HG03575 (cell line): ENCODE measurements at regions not wholly inside any gene's neighbourhood (a gene's known extent, or its start where the extent isn't known, plus 50 kb on each side); places are given as distances from the start of the nearest gene placed in this dataset.
A peak's percentile ranks its signal among the peaks of the same experiment; 100 is the strongest.
"Not testable (repeated sequence)": the region's sequence is repeated elsewhere in the genome, so short reads cannot be mapped to it uniquely, and the experiment has no call there.

ENCODE experiments used
- ATAC-seq: cut with Tn5 transposase; IDR thresholded peaks from one replicate; pipeline ENCODE4 v1.9.1; 2021; ENCODE audit not compliant: unreplicated experiment, insufficient number of reproducible peaks, low FRiP score; ENCODE audit errors: extremely low read depth

DNA sequence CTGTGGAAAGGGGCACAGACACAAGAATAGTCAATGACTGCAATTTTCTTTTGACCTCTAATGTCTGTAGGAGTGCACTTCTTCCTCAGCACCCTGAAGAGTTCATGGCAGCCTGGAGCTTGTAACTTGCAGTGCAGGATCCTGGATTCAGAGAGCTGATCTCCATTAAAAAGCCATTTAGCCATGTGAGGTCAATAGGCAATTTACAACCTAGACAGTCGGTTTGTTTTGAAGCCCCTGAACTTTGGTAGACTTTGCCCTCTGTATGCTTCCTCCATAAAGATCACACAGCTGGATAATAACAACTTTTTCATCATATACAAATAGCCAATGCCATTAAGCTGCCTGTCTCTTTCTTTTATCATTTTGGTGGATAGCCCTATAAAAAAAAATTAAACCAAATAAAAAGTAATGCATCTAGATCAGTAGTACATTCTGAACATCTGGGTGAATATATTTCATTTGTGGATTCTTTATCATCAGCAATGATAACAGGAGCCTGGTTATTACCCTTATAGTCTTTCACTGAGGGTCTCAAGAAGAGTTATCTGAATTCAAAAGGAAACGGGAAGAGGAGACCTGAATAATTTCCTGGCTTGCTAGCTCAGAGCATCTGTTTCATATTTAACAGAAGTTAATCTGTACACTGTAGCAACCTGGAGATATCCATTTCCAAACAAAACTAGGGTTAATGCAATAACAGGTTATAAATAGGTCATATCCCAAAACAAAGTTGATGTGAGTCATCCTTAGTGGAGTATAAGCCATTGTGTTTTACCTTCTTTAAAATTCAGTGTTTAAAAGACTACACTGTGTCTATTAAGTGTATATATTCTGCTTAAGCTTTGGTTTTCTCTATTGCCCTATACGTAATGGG lies 193.8 kb upstream of the ACTBL2 start:
- no peak for ATAC-seq

DNA sequence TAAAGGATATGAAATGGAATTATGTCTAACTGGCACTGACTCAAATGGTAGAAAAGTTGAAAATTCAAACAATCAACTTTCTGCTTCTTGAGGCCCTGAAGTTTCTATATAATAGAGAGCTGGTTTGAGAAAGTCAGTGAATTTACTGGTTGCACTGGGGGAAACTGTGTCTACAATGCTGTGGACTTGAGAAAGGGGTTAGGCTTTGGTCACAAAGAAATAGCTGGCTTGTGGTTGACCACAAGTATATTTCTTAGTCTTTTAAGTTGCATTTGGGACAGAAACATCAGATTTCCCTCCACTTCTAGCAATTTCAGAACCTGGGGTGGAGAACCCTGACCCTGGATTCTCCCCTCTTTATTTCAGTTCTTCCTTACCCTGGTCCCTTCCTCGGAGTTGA lies 192.6 kb upstream of the ACTBL2 start:
- ATAC-seq = no peak

DNA sequence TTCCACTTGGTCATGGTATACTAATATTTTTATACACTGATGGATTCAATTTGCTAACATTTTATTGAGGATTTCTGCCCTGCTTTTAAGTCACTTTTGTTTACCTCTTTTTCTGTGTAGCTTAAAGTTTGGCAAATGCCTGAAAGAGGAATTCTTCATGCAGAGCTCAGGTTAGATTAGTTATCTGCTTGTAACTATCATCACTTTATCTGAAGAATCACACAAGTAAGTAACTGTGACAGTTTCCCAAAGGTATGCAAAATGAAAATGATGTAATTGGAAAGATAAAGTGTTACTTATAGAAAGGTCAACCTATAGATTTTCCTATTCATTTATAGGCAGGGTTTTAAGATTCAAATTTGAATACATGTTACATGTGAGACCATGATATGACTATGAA lies 188.8 kb upstream of the ACTBL2 start:
- no peak for ATAC-seq

DNA sequence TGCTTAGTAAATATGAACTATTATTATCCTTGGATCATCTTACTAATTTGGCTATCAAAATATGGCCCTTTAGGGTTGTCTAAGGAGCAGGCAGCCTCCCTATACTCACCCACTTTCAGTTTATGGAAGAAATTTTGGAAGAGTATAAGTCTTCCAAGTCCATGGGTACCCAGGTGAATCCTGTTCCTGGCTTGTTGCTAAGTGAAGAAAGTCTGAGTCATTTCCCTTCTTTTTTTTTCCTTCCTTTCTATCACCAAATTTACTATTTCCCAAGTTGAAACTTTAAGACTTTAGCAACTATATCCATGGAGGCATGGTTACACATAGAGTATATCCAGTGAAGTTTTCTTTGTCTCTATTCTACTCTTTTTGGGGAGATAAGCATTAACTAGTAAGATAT lies 184.0 kb upstream of the ACTBL2 start:
- ATAC-seq = no peak

DNA sequence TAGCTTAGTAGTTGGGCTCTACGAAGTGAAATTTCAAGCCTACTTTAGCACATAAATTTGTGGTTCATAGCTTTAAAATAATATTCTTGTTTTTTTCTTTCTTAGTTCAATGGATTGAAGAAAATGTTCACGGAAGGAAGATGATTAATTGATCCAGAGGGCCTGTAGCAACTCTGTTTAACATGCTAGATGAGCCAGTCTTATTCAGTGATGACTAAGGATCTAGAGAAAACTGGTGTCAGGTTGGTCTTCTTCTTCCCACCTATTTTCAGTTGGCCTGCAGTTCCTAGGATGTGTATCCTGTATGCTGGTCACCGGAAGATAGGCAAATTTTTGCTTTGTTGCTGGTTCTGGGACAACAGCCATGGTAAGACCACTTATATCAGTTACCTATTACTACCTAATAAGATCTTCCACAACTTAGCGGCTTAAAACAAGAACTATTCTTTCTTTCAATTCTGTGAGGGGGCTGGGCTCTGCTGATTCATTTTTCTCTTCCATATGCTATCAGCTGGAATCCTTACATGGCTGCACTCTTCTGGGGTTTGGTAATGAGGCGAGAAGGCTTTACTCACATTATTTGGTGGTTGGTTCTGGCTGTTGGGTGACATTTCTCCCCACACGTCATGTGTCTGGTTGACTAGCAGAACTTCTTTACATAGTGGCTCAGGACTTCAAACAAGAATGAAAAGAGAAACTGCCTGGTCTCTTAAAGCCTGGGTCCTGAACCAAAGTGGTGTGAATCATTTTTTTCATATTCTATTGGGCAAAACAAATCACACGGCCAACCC lies 182.7 kb upstream of the ACTBL2 start:
- no peak for ATAC-seq

DNA sequence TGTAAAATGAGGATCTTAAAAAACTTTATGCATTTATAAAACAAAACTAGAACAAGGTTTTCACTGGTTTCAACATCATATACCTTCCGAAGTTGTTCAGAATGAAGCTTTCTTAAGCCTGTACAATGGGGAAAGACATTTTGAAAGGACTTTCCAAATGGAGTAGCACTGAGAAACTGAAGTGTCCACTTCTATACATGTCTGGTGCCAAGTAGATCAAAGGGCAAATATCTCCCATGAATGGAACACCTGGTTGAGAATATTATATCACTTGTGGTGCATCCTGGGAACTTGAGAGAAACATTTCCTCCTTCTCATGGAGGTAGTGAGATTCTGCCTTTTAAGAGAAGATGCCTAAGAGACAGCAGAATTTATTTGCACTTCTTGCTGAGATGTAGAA lies 182.1 kb upstream of the ACTBL2 start:
- no peak for ATAC-seq

DNA sequence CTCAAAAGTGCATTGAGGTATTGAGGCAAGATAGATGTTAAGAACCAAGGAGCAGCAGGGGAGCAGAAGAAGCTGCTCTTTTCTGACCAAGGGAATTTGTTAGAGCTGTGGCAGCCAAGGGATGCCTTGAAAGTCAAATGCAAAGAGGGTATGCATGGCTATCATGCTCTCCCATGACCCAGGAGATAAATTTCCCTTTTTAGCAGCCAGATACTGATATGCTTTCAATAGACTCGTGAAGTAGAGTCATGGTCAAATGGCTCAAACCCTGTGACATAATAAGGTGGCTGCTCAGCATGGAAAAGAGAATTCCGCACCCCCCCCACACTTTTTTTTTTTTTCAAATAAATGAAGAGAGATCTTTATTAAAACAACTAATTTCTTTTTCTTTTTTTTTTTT lies 180.9 kb upstream of the ACTBL2 start:
- no peak for ATAC-seq

DNA sequence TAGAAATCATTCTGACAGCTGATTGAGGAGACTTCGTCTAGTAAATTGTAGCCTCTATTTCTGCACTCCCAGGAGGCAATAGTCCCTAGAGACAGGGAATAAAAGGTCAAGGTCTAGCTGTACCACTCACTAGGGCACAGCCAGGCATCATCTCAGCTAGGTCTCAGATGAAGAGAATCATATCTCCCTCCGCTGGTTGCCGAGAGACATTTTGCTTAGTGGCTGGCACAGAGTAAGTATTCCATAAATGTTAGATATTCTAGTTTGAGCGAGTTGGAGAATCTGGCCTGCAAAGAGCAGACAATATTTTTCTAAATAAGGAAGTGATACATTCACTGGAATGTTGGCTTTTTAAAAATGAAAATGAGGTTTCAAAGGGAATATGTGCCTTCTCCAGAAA lies 180.4 kb upstream of the ACTBL2 start:
- ATAC-seq = no peak

DNA sequence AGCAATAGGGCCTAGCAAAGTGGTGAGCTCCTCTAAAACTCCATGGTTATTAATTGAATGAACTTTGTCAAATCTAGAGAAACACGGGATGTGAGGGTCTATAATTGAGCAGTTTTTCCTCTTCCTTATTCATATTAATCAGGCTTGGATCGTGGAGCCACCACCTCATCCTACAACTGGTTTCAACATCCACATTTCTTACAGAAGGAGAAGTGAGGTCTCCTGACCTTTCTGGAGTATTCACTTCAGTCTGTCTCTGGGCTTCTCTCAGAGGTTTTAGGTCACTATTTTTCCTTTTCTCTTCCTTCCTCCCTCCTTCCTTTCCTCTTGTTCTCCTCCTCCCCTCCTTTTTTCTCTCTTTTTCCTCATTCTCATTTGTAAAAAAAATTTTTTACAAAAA lies 177.3 kb upstream of the ACTBL2 start:
- no peak for ATAC-seq

DNA sequence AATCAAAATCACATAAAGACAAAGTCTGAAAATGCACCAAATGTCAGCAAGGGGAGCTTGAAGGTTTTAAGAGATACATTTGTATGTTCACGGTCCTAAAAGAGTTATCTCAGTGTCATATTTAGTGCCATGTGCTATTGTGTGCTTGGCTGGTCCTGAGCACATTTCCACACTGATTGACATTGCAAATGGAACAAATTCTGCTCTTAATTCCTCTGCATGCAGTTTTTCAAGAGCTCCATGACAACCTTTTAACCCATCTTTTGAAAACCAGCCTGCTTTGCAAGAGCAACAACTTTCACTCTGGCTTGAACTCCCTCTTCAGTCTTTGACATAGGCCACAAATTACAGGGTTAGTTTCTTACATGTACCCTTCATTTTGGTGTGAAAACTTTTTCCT lies 175.4 kb upstream of the ACTBL2 start:
- ATAC-seq = no peak

DNA sequence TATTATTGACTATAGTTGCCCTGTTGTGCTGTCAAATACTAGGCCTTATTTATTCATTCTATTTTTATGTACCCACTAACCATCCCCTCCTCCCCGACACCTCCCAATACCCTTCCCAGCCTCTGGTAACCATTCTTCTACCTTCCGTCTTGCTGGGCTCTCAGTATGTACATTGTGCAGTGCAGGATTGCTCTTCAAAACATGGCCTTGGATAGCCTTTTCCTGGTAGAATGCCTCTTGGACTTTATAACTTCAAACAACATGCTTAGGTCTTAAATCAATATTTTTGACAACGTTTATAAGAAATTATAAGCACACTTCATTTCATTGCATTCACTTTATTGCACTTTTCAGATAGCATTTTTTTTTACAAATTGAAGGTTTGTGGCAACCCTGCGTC lies 172.6 kb upstream of the ACTBL2 start:
- ATAC-seq = no peak

DNA sequence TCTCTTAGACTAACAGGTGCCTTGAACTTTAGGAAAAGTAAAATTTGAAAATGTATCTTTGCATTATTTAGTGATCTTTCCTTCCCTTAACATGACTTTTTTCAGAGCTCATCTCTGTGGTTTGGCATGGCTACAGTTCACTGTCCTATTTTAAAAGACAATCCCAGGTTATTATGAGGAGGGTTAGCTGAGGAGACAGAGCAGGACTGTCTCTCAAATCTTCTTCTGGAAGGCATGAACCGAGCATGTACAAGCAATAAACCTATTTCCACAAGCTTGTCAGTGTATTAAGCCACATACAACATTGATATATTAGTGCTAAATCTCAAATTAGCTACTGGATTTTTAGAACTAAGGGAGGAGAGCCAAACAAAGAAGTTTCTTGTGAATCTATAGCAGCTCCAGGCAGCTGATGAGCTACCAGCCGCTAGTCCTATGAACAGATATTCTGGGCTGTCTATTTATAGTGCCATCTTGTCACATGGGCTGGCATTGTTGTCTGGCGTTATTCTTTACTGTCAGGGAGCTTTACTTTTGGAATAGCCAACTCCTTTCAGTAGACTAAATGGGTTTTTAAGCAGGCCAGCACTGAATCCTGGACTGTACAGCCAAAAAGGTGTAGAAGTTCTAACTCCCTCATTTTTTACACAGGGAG lies 171.2 kb upstream of the ACTBL2 start:
- ATAC-seq = no peak

DNA sequence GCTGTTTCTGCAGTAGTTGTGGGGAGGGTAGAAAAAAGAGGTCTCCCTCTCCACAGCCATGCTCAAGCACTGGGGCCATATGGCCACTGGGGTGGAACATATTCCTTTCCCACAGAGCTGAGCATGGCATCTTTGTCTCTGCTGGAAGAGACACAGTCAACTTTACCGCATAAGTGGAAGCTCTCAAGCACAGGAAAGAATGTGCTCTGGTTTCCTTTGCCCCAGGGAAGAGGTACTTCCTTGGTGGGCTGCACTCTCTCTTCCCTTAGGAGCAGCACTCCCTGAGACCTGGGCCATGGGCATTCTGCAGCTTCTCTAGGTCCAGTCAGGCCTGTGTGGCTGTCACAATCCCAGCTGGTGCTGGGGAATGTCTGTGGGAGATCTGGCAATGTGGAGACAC lies 168.5 kb upstream of the ACTBL2 start:
- ATAC-seq = no peak

DNA sequence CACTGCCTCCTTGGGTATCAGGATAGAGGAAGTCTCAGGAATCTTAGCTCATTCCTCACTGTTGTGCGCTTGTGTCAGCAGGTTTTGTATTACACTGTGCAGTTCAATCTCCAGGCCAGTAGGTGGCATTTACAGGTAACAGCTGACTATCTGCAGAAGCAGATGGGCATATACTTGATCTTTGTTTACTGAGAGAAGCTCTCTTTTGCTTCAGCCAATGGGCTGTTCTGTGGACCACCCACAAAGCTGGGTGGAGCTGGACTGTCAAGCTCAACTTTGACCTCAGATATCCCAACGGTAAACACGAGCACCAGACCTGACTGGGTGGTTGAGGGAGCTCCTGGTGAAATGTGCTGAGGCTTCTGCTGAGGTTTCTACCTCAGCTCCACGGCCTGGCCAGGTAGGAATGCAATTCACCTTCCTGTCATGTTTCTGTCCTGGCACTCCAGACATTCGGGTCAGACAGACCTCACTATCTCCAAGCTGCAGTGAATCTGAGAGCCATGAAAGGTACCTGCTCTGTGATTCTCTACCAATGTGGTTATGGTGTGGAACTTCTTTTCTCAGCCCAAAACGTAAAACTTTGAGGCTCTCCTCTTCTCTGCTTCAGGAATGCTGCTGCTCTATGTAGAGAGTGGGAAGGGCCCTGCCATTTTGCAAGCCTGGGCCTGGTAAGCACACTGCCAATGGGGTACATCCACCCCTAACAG lies 167.9 kb upstream of the ACTBL2 start:
- peak; percentile 58 for ATAC-seq

DNA sequence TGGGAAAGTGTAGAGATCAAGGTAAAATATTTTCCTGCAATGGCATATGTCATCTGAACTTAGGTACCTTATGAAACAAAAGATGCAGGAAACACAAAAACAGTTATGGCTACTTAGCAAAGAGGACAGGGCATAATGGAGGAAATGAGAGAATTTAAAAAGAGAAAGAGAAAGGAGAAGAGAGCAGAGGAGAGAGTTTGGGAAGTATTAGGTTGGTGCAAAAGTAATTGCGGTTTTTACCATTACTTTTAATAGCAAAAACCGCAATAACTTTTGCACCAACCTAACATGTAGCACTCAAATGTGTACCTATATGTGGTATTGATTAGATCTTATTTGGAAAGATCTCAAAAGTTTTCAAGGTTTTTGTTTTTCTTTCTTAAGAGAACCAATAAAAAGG lies 160.1 kb upstream of the ACTBL2 start:
- ATAC-seq = no peak

DNA sequence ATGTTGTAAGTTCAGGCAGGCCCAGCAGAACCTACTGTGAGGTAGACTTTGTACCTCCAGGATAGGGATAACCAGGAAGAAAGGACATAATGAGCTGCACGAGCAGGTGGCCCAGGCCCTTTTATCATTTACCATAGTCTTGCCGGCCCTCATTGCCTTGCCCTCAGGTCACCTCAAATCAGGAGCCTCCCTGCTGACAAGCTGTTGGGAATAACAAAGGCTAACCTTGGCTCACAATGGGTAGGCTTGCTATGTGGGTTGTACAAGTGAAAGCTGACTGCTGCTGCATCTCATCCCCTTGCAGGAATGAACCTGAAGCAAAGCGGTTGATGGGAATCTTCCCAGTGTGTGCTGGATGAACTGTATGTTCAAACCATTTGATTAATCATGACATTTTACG lies 159.5 kb upstream of the ACTBL2 start:
- ATAC-seq = no peak

DNA sequence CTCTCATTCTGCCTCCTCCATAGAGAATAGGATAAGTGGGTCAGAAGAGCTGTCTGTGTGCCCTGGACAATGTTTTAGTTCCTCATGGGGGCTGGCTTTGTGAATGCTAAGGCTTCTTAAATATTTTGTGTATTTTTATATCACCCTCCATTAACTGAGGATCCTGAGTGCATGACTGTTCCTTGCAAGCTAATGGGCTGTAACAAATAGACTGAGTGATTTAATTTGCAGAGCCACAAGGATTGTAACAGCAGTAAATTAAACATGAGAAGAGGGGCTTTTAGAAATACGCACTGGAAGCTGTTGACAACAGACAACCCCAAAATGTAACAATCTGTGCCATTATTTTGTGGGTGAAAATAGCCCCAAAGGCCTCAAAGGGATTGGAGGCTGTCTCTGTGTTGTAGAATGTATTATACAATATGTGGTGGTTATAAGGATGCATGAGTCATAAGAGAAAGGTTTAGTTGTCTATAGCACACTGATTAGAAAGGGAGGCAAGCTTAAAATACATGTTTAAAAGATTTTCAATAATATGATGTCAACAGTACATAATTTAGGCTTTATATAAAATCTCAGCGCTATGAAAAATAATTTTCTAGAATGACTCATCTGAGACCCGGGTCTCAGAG lies 152.7 kb upstream of the ACTBL2 start:
- ATAC-seq = no peak

DNA sequence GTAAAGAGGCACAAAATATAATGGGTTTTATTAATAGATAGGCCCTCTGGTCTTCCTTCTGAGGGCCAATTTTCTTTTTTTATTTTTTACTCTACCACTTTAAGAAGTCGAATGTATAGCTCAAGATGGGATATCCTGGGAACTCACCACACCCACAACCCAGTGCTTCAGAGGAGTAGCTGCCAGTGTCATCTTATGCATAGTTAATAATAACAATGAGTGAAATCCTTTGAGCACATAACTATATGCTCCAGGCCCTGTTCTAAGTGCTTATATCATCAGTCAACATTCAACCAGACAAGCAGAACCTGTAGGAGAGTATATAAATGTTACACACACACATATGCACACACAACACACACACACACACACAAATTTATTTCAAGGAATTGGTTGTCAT lies 150.3 kb upstream of the ACTBL2 start:
- ATAC-seq = no peak

DNA sequence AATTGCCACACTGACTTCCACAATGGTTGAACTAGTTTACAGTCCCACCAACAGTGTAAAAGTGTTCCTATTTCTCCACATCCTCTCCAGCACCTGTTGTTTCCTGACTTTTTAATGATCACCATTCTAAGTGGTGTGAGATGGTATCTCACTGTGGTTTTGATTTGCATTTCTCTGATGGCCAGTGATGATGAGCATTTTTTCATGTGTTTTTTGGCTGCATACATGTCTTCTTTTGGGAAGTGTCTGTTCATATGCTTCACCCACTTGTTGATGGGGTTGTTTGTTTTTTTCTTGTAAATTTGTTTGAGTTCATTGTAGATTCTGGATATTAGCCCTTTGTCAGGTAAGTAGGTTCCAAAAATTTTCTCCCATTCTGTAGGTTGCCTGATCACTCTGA lies 148.5 kb upstream of the ACTBL2 start:
- not testable (repeated sequence) for ATAC-seq
